BE2C (cell line): ENCODE measurements at regions not wholly inside any gene's neighbourhood (a gene's known extent, or its start where the extent isn't known, plus 50 kb on each side); places are given as distances from the start of the nearest gene placed in this dataset.

Experiments
- DNase-seq: peaks from one replicate; pipeline ENCODE4 v3.0.0-alpha.2; 2020
- H3K27me3 ChIP-seq: fragments of 250-450 bp; sonication (Bioruptor Pico); 2 replicates; pipeline ENCODE4 v1.5.1; 2020; ENCODE audit warnings: mild to moderate bottlenecking
- H3K36me3 ChIP-seq: fragments of 250-450 bp; sonication (Bioruptor Pico); 2 replicates; pipeline ENCODE4 v1.5.1; 2020; ENCODE audit warnings: mild to moderate bottlenecking
- H3K4me1 ChIP-seq: fragments of 250-450 bp; sonication (Bioruptor Pico); 2 replicates; pipeline ENCODE4 v1.5.1; 2020
- H3K4me3 ChIP-seq: 2 replicates; pipeline ENCODE4 v1.5.1; 2011; ENCODE audit warnings: low read depth, low read length
- H3K9me3 ChIP-seq: fragments of 250-450 bp; sonication (Bioruptor Pico); 2 replicates; pipeline ENCODE4 v1.5.1; 2020
- CTCF ChIP-seq: IDR thresholded peaks from 2 replicates; pipeline ENCODE4 v1.5.1; 2012; ENCODE audit warnings: mild to moderate bottlenecking, low read depth, low read length

DNA sequence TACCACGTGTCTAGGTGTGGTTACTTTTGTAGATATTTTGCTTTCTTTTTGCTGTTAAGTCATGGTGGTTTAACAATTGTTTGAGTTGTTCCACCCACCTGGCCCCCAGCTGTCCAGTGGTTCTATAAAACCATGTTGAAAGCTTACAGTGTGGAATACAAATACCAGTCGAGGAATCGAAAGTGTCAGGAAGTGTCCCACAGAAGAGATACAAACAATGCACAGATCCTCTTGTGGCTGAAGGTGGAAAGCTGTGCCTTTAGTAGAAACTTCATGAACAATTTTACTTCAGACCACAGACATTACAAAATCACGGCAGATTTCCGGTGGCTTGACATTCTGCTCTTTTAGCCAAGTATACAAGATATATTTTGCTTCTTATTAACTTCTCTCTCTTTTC is 782.4 kb upstream of the SOX9 start:
- H3K36me3 ChIP-seq, result no peaks in the 10 kb centered on the region
- TF ChIP-seq CTCF, result no peak
- no peaks in the 10 kb centered on the region for H3K27me3 ChIP-seq
- no peak overlapping the region for H3K4me3 ChIP-seq
- no peak for DNase-seq
- H3K4me1 ChIP-seq, result no peaks in the 10 kb centered on the region; the same call in 1 of the 2 replicates
- H3K9me3 ChIP-seq, result no peaks in the 10 kb centered on the region

DNA sequence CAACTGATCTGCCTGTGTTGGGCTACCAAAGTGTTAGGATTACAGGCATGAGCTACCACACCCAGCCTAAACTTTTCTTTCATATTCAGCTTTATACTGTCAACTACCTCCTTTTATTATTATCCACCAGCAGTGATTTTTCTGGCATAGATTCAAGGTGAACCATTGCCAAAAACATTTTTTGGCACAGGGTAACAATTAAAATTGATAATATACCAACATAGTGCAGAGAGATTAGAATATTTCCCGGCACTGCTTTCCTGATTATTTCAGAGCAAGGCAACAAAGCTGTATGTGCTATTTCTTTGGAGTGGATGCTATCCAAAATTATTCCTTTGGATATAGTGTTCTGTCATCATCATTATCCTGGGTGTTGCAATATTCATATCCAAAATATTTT is 781.6 kb upstream of the SOX9 start:
- Histone ChIP-seq H3K27me3 (no peaks in the 10 kb centered on the region), H3K4me3 (no peak overlapping the region), H3K4me1 (no peaks in the 10 kb centered on the region; the same call in 1 of the 2 replicates), H3K36me3 (no peaks in the 10 kb centered on the region), H3K9me3 (no peaks in the 10 kb centered on the region)
- no peak for TF ChIP-seq CTCF
- peak; percentile 13 for DNase-seq

DNA sequence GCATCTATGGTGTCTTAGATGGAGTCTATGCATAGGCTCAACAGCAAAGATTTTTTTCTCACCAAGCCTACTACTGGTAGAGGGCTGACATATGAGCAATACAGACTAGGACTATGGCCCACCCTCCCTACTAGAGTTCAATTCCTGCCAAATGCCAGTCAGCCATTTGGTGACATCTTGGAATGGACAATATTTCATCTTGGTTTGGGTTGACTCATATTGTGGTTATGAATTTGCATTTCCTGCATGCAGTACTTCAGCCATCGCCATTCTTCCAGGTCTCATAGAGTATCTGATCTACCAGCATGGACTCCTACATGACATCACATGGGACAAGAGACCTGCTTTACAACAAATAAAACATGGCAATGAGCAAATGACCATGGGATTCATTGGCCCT is 778.1 kb upstream of the SOX9 start:
- H3K4me1 ChIP-seq, result no peaks in the 10 kb centered on the region
- TF ChIP-seq CTCF, result no peak
- H3K4me3 ChIP-seq, result no peak overlapping the region
- H3K9me3 ChIP-seq, result no peaks in the 10 kb centered on the region
- no peak for DNase-seq
- H3K36me3 ChIP-seq, result no peaks in the 10 kb centered on the region
- no peaks in the 10 kb centered on the region for H3K27me3 ChIP-seq

DNA sequence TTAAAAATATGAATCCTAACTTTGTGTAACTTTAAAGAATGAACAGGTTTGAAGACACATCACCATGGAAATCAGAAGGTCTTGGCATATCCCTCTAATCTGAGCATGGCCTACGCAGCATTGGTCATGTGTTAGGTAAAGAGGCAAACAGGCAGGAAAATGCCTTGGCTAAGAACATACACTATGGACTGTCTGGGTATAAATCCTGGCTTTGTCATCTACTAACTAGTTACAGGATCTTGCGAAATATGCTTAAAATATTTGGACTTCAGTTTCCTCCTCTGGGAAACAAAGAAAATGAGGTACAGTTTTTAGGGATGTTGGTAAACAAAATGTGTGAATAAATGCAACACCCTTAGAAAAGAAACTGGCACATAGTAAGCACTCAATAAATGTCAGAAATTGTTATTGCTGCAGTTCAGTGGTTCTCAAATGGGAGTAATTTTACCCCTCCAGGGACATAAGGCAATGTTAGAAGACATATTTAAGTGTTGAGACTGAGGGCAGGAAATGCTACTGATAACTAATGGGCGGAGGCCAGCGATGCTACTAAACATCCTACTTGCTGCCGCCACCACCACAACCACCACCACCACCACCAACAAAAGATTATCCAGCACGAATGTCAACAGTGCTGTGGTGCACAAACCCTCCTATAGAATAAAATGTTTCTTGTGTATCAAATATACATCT is 770.8 kb upstream of the SOX9 start:
- Histone ChIP-seq H3K4me3 (no peak overlapping the region), H3K36me3 (no peaks in the 10 kb centered on the region), H3K9me3 (no peaks in the 10 kb centered on the region), H3K27me3 (no peaks in the 10 kb centered on the region), H3K4me1 (no peaks in the 10 kb centered on the region)
- no peak for DNase-seq
- no peak for TF ChIP-seq CTCF

DNA sequence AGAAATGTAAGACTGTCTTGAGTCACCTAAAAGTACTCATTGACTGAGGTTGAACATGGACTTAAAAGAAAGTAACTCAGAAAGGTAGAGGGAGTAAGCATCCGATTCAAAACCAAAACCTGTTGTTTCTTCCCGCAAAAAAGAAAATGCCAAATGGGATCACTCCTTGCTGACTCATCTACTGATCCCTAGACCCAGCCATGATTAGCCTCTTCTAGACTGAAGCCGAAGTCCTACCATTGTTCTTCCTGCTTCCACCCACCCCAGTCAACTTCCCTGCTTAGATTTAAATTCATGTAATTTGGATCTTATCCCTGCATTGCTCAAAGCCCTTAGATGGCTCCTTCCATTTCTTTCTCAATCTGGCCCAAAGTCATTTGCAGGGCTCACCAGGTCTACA is 760.5 kb upstream of the SOX9 start:
- no peak for DNase-seq
- no peak overlapping the region for H3K4me3 ChIP-seq
- TF ChIP-seq CTCF, result no peak
- no peaks in the 10 kb centered on the region for H3K36me3 ChIP-seq
- no peaks in the 10 kb centered on the region for H3K9me3 ChIP-seq
- H3K27me3 ChIP-seq, result no peaks in the 10 kb centered on the region
- no peaks in the 10 kb centered on the region for H3K4me1 ChIP-seq

DNA sequence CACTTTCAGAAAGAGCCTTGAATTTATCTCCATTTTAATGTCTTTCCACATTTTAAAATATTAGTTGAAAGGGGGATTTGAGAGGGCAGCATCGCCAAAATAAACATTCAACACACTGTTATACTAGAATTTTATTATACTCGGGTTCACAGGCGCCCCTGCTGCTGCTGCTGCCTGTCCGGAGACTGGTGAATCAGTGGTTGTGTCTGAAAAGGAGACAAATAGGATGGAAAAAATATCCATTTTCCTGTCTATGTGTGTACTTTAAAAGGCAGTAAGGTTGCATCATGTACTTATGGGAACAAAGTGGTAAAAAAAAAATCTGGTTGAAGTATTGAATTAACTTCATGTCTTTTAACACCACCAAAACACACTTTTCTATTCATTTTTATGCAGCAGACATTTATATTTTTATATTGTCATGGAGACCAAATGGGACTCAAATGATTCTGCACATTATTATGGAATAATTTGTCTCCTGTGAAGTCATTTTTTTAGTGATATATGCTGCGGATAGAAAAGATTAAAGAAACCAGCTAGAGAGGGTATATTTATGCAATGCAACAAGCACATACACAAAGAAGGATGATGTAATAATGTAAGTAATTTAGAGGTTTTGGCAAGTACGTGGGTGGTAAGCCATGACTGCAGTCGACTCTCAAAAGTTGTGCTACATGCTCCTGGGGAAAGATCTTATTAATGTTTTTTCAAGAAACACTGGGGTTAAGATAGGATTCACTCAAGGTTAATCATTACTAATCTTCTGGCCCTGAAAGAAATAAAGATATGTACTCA is 759.0 kb upstream of the SOX9 start:
- no peak for TF ChIP-seq CTCF
- Histone ChIP-seq H3K36me3 (no peaks in the 10 kb centered on the region), H3K9me3 (no peaks in the 10 kb centered on the region), H3K27me3 (no peaks in the 10 kb centered on the region), H3K4me3 (no peak overlapping the region), H3K4me1 (no peaks in the 10 kb centered on the region)
- DNase-seq, result no peak
